ENCODE measurements at regions not wholly inside any gene's neighbourhood (a gene's known extent, or its start where the extent isn't known, plus 50 kb on each side); places are given as distances from the start of the nearest gene placed in this dataset.

GRCh38 chrX:926991-927390 lies 285.5 kb downstream of the CRLF2 start:
- Histone ChIP-seq H3K36me3 (no peaks in the 10 kb centered on the region), H3K4me1 (no peaks in the 10 kb centered on the region), H3K9me3 (peaks cover 0 to 41% (median 0%) of the 10 kb centered on the region in 4 donors), H3K4me3 (no peak overlapping the region), H3K27me3 (no peaks in the 10 kb centered on the region), H3K27ac (no peak overlapping the region)
- no peak for DNase-seq (ENCODE audit: low spot score in 2 of 2)
- TF ChIP-seq EP300 (IDR thresholded peaks at IDR 0.05) = no peak
- no peak for TF ChIP-seq POLR2A (IDR thresholded peaks at IDR 0.05)
- TF ChIP-seq, protein P1, sequence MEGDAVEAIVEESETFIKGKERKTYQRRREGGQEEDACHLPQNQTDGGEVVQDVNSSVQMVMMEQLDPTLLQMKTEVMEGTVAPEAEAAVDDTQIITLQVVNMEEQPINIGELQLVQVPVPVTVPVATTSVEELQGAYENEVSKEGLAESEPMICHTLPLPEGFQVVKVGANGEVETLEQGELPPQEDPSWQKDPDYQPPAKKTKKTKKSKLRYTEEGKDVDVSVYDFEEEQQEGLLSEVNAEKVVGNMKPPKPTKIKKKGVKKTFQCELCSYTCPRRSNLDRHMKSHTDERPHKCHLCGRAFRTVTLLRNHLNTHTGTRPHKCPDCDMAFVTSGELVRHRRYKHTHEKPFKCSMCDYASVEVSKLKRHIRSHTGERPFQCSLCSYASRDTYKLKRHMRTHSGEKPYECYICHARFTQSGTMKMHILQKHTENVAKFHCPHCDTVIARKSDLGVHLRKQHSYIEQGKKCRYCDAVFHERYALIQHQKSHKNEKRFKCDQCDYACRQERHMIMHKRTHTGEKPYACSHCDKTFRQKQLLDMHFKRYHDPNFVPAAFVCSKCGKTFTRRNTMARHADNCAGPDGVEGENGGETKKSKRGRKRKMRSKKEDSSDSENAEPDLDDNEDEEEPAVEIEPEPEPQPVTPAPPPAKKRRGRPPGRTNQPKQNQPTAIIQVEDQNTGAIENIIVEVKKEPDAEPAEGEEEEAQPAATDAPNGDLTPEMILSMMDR (IDR thresholded peaks at IDR 0.05) = no peak
- 91% methylated on average over 2 of the region's 2 CpGs for WGBS, 2 donors

DNA sequence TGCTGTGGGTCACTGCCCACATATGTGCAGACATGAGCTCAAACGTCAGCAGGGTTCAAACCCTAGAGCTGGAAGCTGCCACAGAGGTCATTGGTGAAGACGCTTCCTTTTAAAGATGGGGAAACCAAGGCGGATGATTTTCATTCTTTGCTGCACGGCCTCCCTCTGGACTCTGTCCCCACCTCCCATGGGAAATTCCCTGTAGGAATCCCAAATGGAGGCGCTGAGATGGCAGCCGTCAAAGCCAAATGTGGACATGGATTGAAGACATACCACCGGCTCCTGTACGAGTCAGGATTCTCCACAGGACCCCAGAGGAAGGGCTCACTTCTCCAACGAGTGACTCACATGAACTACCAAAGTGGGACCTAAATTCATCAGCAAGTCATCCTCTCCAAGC lies 286.4 kb downstream of the CRLF2 start:
- Histone ChIP-seq H3K4me1 (no peaks in the 10 kb centered on the region), H3K4me3 (no peak overlapping the region), H3K27ac (no peak overlapping the region), H3K27me3 (no peaks in the 10 kb centered on the region), H3K36me3 (no peaks in the 10 kb centered on the region), H3K9me3 (peaks cover 0 to 40% (median 0%) of the 10 kb centered on the region in 4 donors)
- TF ChIP-seq POLR2A (IDR thresholded peaks at IDR 0.05) (no peak), EP300 (IDR thresholded peaks at IDR 0.05) (no peak)
- TF ChIP-seq, protein P1 (IDR thresholded peaks at IDR 0.05) = no peak
- 85 to 88% methylated on average over 9 of the region's 9 CpGs for WGBS, 2 donors
- no peak for DNase-seq (ENCODE audit: low spot score in 2 of 2)

- Histone ChIP-seq H3K36me3 (no peaks in the 10 kb centered on the region), H3K4me1 (no peaks in the 10 kb centered on the region), H3K27ac (no peak overlapping the region), H3K9me3 (peaks cover 0 to 36% (median 0%) of the 10 kb centered on the region in 4 donors), H3K4me3 (no peak overlapping the region), H3K27me3 (no peaks in the 10 kb centered on the region)
- 77 to 81% methylated on average over 6 of the region's 6 CpGs for WGBS, 2 donors
- no peak for DNase-seq (ENCODE audit: low spot score in 2 of 2)
- TF ChIP-seq POLR2A (IDR thresholded peaks at IDR 0.05) (no peak), EP300 (IDR thresholded peaks at IDR 0.05) (no peak)
- TF ChIP-seq, protein P1 (IDR thresholded peaks at IDR 0.05) = no peak
These were observed 286.8 kb downstream of the CRLF2 start for GRCh38 chrX:925652-926061.

GRCh38 chrX:925094-925493 lies 287.4 kb downstream of the CRLF2 start:
- DNase-seq (ENCODE audit: low spot score in 2 of 2) = no peak
- no peak overlapping the region for H3K27ac ChIP-seq
- H3K36me3 ChIP-seq = no peaks in the 10 kb centered on the region
- 77 to 92% methylated on average over 2 of the region's 2 CpGs for WGBS, 2 donors
- peaks cover 0 to 4% (median 0%) of the 10 kb centered on the region in 4 donors for H3K4me1 ChIP-seq
- H3K9me3 ChIP-seq = peaks cover 0 to 36% (median 0%) of the 10 kb centered on the region in 4 donors
- TF ChIP-seq POLR2A (IDR thresholded peaks at IDR 0.05) (no peak), EP300 (IDR thresholded peaks at IDR 0.05) (no peak)
- TF ChIP-seq, protein P1 (IDR thresholded peaks at IDR 0.05) = no peak
- H3K27me3 ChIP-seq = no peaks in the 10 kb centered on the region
- no peak overlapping the region for H3K4me3 ChIP-seq

DNA sequence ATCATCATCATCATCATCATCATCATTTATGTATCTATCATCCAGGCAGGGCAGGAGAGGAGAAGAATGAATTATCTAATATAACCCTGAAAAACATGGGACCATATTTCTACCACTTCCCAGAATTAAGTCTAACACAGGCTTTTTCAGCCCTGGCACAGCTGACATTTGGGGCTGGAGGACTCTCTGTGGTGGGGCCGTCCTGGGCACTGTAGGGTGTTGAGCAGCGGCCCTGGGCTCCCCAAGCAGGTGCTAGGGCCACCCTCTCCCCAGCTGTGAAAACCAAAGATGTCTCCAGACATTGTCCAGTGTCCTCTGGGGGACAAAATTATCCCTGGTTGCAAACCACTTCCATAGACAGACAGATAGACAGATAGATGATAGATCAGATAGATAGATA lies 288.4 kb downstream of the CRLF2 start:
- H3K4me3 ChIP-seq = no peak overlapping the region
- H3K9me3 ChIP-seq = peaks cover 0 to 28% (median 0%) of the 10 kb centered on the region in 4 donors
- no peaks in the 10 kb centered on the region for H3K27me3 ChIP-seq
- H3K27ac ChIP-seq = no peak overlapping the region
- H3K36me3 ChIP-seq = no peaks in the 10 kb centered on the region
- peaks cover 0 to 4% (median 0%) of the 10 kb centered on the region in 4 donors for H3K4me1 ChIP-seq
- DNase-seq (ENCODE audit: low spot score in 2 of 2) = no peak
- TF ChIP-seq EP300 (IDR thresholded peaks at IDR 0.05) = no peak
- TF ChIP-seq, protein P1 (IDR thresholded peaks at IDR 0.05) = no peak
- no peak for TF ChIP-seq POLR2A (IDR thresholded peaks at IDR 0.05)
- 64 to 71% methylated on average over 2 of the region's 2 CpGs for WGBS, 2 donors
